ENCODE measurements at regions not wholly inside any gene's neighbourhood (a gene's known extent, or its start where the extent isn't known, plus 50 kb on each side); places are given as distances from the start of the nearest gene placed in this dataset.
"Not testable (repeated sequence)": the region's sequence is repeated elsewhere in the genome, so short reads cannot be mapped to it uniquely, and the experiment has no call there.

DNA sequence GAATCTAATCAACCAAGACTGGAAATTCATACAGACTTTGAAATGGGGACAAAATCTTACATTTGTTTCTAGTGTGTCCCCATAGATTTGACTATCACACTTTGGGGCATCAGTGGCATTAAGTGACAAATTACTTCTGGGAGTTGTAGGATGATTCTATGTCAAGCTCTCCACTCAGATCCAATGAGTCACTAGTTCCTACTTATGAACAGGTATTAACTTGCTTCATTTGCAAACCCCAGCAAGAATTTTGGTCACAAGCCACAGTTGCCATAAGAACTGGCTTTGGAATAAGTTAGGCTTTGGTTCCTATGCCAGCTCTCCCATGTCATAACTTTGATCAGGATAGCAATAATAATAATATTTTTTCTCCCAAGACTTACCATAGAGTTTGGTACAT lies 77.6 kb upstream of the PTPRK start:
- DNase-seq: no peak

DNA sequence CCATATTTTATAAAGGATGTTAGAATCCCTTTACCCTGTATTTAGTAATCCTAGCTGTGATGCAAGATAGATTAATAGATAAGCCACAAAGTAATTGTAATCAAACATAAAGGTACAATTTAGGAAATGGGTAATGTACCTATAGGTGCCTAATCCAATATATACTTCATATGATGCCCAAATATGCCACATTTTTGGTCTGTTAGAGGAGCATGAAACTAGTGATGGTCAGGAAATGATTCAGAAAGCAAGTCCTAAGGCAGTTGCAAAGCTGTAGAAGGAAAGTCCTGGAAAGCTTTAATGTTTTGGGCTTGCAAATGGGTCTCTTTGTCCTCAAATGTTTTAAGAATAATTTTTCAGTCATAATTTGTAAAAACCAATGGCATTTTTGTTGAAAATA lies 76.6 kb upstream of the PTPRK start:
- no peak for DNase-seq

DNA sequence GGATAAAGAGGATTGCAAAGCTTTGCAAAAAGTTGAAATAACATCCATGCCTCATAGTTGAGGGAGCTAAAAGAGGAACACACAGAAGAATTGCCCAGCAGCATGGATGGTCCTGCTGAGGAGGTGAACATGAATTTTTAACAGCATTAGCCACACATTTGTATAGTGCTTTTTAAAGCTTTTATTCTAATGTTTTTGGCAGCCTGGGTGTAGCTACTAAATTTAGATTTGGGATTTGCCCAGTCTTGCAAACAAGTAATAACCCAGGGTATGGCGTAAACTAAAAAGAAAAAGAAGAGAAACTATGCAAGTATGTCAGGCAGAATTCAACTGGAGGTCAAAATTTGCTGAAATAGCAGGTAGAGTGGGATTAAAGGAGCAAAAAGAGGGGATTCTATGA lies 75.1 kb upstream of the PTPRK start:
- DNase-seq: no peak

DNA sequence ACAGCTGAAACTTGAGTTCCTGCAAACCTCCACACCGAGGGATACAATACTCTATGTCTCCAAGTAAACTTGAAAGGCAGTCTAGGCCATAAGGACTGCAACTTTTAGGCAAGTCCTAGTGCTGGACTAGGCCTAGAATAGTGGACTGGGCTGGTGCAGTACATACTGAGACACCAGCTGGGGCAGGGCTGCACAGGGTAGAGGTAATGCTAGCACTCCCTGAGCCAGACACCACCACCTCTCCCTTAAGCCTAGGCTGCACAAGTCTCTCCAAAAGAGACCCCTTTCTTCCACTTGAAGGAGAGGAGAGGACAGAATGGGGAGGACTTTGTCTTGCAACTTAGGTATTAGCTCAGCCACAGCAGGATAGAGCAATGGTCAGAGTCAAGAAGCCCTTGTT lies 65.7 kb upstream of the PTPRK start:
- no peak for DNase-seq

DNA sequence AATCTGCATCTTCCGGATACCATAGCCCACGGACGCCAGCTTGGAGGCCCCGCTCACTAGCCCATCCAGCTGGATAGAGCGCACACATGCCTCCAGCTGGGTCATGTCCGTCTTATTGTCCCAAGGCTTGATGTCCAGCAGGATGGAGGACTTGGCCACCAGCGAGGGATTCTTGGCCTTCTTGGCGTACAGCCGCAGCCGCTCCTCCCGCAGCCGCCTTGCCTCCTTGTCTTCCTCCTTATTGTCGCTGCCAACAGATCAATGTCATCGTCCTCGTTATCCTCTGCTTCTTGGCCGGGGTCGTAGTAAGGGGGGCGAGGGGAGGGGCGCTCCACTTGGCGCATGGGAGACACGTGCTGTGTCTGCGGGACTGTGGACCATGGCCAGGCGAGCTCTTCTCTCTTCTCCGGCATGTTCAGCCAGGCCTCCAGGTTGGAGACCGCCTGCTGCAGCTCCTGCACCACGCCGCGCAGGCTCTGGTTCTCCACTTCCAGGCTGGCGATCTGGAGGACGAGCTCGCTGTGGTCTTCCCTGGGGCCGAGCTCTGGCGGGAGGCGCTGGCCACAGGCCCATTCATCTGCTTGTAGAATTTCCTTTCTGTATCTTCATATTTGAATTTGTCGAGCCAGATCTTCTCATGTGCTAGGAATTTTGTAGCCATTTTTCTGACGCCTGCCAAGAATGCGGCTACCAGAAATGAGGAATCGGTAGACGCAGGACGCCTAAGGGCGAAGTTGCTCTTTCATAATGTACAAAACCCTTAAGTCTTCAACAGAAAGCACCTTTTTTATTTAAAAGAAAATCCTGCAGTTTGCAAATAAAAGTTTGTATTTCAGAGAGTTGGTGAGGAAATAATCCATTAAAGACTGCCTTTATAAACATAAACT lies 60.1 kb upstream of the PTPRK start:
- no peak for DNase-seq

DNA sequence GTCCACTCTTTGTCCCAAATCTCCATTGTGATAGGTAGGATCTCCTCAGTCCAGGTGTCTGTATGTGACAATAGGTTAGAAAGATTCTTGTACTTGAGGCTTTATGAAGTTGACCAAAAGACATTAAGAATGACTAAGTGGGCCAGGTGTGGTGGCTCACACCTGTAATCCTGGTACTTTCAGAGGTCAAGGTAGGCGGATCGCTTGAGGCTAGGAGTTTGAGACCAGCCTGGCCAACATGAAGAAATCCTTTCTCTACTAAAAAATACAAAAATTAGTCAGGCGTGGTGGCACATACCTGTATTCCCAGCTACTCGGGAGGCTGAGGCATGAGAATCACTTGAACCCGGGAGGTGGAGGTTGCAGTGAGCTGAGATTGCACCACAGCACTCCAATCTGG lies 54.9 kb upstream of the PTPRK start:
- DNase-seq: not testable (repeated sequence)

DNA sequence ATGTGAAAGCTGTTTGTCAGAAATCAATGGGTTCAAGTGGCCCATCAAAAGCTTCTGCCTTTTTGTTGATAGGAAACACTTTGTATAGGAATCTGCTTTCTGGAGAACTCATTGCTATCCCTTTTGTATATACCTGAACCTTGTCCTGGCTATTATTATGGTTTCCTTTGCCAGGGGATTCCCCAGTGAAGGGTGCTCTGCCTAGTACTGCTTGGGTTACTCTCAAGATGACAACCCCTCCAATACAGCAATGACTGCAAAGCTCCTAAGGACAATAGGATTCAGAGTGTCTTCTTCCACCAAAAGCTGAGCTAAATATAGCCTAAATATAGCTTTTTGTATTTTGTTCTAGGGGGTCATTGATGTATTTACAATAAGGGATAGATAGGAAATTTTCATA lies 54.0 kb upstream of the PTPRK start:
- no peak for DNase-seq

DNA sequence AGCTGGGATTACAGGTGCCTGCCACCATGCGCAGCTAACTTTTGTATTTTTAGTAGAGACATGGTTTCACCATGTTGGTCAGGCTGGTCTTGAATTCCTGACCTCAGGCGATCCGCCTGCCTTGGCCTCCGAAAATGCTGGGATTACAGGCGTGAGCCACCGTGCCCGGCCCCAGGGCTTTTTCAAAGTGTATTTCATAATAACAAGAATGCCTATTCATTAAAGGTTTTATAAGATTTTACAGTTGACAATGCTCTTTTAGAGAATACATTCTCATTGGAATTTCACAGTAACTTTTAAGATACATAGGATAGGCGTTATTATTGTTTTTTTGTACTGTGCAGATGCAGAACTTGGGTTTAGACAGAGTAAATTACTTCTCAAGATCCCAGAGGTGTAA lies 52.6 kb upstream of the PTPRK start:
- DNase-seq: no peak

DNA sequence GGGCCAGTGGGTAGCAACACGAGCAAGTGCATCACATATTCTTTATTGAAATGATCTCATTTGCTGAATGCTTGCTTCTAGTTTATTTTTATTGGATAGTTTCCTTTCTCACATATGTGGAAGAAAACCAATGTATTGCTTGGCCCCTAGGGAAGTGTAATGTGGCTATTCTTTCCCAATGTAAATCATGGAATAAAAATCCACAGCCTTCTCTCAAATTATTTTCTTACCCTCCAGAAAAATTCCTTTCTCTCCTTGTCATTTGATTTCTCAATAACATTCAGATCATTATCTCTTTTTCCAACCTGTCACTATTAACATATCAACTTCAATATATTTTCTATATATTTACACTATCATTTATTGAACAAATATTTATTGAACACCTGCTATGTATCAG lies 51.9 kb upstream of the PTPRK start:
- DNase-seq: peak in 1 of 3 donors; percentile 22

DNA sequence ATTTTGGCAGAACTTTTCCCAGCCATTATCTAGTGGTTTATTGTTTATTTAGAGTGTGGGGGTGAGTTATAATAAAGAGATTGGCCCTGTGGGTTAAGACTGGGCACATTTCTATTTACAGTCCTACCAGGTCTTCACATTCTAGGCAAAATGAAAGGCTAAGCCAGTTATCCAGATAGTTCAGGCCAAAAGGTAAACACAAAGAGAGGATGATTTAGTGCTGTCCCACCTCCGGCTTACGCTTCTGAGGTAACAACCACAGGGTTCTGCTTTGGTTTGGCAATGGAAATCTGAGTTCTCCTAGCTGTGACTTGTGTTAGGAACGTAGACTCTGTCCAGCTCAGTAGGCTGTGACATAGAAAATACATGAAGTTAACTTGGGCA lies 50.3 kb upstream of the PTPRK start:
- peak in 1 of 3 donors; percentile 1 for DNase-seq

DNA sequence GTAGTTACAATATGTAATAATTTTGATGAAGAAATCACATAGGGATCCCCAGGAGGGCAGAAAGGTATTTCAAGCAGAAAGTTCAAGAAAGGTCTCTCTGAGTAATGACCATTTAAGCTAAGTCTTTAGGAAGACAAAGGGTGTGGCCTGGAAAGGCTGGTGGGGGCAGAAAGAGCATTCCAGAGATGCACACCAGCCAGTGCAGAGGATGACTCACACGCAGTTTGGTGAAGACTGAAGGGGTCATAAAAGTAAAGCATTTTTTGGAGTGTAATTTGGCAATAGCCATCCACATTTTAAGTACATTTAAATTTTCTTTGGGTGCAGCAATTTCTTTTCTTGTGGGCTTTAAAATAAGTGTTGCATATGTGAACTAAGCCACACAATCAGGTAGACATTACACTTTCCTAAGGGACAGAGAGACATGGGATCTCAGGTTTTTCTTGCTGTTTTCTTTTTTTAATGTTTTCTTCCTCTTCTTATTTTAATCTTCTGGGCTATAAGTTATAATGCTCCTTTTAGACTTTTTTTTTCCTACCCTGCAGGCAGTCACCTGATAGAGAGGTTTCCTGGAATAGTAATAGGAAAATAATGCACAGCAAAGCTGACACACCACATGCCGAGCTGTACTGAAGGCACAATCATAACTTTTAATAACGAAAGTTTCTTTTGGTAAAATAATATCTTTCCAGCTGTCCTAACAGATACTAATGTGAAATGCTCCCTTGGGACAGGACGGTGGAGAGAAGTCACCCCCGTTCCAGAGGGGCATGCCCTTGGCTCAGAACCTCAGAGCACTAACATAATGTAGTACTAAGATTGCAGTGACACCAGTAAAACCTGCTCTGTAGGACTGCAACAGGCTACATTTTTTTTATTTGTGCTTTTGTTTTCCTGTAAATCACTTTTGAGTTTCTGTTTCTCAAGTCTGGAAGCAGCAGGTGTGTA lies 49.6 kb upstream of the PTPRK start:
- peak in 2 of 3 donors; percentile 27 to 75 for DNase-seq
